ENCODE measurements at regions not wholly inside any gene's neighbourhood (a gene's known extent, or its start where the extent isn't known, plus 50 kb on each side); places are given as distances from the start of the nearest gene placed in this dataset.

DNA sequence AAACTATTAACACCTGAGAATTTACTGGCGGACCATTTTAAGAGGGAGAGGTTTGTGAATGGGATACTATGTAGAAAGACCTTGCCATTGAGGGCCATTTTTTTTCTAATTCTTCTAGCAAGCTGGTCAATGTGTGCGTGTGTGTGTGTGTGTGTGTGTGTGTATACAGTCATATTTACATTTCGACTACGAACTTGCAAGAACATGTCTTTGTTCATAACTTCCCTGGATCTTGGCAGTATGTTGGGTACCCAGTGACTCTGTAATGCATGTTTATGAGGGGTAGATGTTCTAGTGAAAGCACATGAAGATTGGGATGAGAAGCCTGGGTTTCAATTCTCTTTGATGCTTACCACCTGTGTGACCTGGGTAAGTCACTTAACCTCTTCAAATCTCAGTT, 133.6 kb downstream of the UBE2E3 start:
- DNase-seq: no peak

GRCh38 chr2:181116261-181116660, 135.9 kb downstream of the UBE2E3 start:
- no peak for DNase-seq

- no peak for DNase-seq
Observed at GRCh38 chr2:181117206-181117925, 137.0 kb downstream of the UBE2E3 start.

GRCh38 chr2:181120625-181121024, 140.2 kb downstream of the UBE2E3 start:
- DNase-seq: no peak

- no peak for DNase-seq
Observed at GRCh38 chr2:181121996-181122395, 141.6 kb downstream of the UBE2E3 start.

DNA sequence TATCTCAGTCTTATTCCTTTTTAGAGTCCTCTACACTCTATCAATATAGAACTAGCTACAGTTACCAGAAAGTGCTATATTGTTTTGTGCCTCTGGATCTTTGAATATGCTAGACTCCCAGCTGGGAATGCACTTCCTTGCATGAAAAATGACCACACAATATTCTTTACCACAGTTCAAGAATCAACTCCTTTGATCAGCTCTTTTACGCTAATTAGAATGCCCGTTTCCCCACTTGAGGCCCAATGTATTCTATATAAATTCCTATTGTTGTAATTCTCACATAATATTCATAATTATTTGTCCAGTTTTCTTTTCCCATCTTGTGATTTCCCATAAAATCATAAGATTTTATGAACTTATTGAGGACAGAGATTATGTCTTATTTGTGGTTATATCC, 142.2 kb downstream of the UBE2E3 start:
- DNase-seq: no peak

GRCh38 chr2:181123798-181124231, 143.4 kb downstream of the UBE2E3 start:
- peak; percentile 31 for DNase-seq

GRCh38 chr2:181124497-181124896, 144.1 kb downstream of the UBE2E3 start:
- no peak for DNase-seq

- DNase-seq: no peak
Observed at GRCh38 chr2:181125359-181125758, 145.0 kb downstream of the UBE2E3 start.

DNA sequence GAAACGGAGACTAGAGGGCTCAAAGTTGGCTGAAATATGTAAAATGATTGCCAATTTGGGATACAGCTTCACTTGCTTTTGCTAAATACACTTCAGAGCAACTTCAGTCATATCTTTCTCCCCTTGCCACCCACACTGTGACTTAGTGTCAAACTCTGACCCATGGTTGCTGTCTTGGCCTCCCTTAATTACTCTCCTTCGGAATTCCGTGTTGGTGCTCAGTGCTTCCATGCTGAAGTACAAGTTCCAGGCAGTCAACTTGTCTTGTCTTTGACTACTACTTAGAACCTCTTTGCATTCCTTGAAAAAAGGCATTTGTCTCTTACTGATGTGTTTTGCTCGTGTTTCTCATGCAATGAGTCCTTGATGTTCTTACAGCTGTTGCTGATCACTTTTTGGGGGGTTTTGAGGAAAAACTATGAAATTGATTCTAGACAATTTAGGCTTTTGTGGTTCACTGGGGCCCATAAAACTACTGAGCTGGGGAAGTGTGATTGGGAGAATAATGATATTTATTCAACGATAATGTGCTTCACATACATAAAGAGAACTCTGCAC, 146.0 kb downstream of the UBE2E3 start:
- no peak for DNase-seq

DNA sequence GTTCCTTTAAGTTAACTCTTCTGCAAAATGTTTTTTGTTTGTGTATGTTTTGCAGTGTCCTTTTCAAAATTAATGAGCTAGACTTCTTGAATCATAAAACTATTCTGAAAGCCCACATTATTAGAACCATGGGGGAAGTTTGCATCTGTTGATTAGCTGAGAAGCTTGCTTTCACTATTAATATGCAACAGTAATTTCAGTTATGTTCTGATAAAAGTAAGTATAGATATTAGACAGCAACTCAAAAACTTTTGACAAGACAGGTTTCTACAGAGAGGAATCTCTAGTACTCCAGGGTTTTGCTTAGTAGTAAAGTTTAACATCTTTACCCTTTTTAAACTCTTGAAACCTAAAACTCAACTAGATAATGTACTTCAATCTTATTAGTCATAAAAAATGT, 147.8 kb downstream of the UBE2E3 start:
- DNase-seq: no peak

DNA sequence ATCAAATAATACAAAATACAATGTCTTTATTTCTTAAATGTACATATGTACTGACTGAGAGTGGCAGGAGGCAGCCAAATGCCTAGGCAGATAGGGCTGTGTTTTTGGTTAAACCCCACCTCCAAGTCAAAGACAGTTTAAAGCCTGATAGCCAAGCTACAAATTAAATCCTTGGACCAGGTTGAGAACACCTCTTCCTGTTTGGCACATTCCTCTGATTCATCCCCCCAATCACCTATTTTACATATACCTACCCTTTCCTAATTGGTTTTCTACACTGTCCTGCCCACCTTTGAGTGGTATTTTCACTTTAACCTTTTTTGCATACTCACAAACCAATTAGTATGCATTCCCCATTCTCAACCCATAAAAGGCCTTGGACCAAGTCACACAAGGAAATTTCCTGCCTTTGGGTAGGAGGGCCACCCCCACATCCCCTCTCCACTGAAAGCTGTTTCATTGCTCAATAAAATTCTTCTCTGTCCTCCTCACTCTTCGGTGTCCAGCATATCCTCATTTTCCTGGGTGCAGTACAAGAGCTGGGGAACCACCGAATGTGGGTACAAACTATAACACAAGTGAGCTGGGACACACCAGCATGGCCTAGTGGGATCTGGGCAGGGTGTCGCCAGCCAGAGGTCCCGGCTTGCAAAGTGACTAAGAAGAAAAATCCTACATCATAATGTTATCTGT, 149.1 kb downstream of the UBE2E3 start:
- no peak for DNase-seq

DNA sequence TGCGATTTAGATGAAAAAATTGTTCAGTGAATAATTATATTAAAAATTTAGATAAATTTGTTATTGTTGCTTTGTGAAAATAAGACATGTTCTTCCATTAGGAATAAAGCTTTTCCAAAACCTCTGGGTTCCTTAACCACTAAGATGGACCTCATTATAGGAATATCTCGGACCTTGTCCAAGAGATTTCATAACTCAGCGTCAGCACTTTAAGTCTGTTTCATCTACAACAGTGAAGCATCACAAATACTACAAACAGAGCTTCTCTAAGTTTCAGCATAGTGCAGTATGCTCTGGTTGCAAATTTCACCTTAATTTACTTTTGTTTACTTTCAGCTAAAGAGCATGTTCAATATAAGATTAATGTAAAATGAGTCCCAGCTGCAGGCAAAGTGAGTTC, 150.3 kb downstream of the UBE2E3 start:
- no peak for DNase-seq

DNA sequence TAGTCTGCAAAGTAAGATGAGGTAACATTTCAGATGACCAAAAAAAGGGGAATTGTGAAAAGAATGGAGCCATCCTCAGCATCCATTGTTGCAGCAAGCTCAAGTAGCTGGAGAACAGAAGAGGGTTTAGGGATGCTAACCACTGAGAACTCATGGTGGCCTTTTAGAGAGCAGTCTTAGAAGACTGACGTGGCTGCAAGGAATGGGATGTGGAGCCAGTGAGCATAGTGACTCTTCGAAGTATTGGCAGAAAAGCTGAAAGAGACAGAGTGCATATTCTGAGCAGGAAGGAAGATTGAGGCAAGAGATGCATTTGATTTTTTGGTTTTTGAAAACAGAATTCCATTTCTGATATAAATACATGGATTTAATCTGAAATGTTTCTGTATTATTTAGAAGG, 151.2 kb downstream of the UBE2E3 start:
- DNase-seq: no peak

DNA sequence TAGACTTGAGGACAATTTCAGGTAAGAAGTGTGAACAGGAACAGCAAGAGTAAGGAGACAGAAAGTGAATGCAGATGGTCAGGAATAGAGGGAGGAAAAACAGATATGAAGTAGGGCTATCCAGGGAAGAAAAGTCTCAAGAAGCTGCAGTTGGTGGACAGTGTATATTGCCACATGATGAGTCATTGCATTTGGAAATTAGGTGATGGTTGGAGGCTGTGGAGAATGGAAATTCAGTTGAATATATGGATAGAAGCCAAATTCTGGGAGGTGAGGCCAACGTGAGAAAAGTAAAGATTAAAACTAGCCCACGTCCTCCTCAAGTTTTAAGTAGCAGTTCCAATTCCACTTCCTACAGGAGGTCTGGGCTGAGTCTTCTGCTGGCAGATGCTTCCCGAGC, 158.4 kb downstream of the UBE2E3 start:
- no peak for DNase-seq

- no peak for DNase-seq
Observed at GRCh38 chr2:181139831-181140230, 159.4 kb downstream of the UBE2E3 start.

GRCh38 chr2:181140414-181140813, 160.0 kb downstream of the UBE2E3 start:
- DNase-seq: no peak

- DNase-seq: no peak
Observed at GRCh38 chr2:181140928-181141327, 160.5 kb downstream of the UBE2E3 start.

- no peak for DNase-seq
Observed at GRCh38 chr2:181141676-181142075, 161.3 kb downstream of the UBE2E3 start.

GRCh38 chr2:181142514-181142913, 162.1 kb downstream of the UBE2E3 start:
- no peak for DNase-seq

- DNase-seq: no peak
Observed at GRCh38 chr2:181143790-181144300, 163.4 kb downstream of the UBE2E3 start.

- DNase-seq: no peak
Observed at GRCh38 chr2:181145645-181146044, 165.2 kb downstream of the UBE2E3 start.

DNA sequence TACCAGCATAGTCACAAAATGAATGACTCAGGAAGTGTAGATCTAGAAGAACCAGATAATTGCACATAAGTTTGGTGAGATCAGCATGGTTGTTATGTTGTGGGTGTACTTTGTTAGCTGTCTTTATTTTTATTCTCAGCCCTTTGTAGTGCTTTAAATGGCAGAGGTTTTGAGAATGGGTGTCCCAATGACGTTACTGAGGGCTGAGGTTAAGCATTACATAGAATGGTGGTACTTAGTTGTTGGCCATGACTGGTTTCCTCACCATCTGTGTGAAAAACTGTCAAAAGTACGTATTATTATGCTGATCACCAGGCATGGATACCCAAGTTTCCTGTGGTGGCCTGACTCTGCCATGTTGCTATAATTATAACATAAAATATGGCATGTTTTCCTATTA, 165.8 kb downstream of the UBE2E3 start:
- no peak for DNase-seq

- DNase-seq: no peak
Observed at GRCh38 chr2:181149056-181149455, 168.7 kb downstream of the UBE2E3 start.

Measured in stimulated activated naive CD4-positive, alpha-beta T cell treated with Interleukin-2 at 50 U/mL for 16 hours (primary cell).